IMR-90 (cell line): ENCODE measurements at regions not wholly inside any gene's neighbourhood (a gene's known extent, or its start where the extent isn't known, plus 50 kb on each side); places are given as distances from the start of the nearest gene placed in this dataset.

Experiments
- ATAC-seq: fragments of 200-7000 bp; cut with Tn5 transposase; 2 replicates; pipeline ENCODE4 v1.9.1; 2020; ENCODE audit warnings: low read depth, mild to moderate bottlenecking, moderate library complexity
- BruUV-seq: library from RNA; stranded (reverse); fragments of 400-500 nt; replicated peaks from 2 replicates; lab custom pipeline; 2021; lab: Mats Ljungman, UMichigan
- CTCF ChIA-PET: fragments of 300-600 bp; formaldehyde crosslinking; extraction: SDS; loops from one replicate; lab custom pipeline; 2021; ENCODE audit warnings: antibody characterized with exemption; lab: Yijun Ruan, JAX
- POLR2A ChIA-PET: fragments of 300-600 bp; sonication (Branson Sonifier 250); formaldehyde crosslinking; loops from one replicate; lab custom pipeline; 2022; ENCODE audit warnings: antibody characterized with exemption; ENCODE audit not compliant: unreplicated experiment; lab: Charles Lee
- DNase-seq: peaks from one replicate; pipeline ENCODE4 v3.0.0; 2013
- H2AFZ ChIP-seq: replicated peaks from 2 replicates; pipeline ENCODE3; 2013; ENCODE audit warnings: low read length, mild to moderate bottlenecking; ENCODE audit not compliant: poor library complexity
- H2AK5ac ChIP-seq: 2 replicates; pipeline ENCODE4 v1.6.1; 2013; ENCODE audit warnings: low read depth, low read length, inconsistent platforms
- H2AK9ac ChIP-seq: replicated peaks from 2 replicates; pipeline ENCODE3; 2013; ENCODE audit warnings: mild to moderate bottlenecking, low read depth, low read length, moderate library complexity; ENCODE audit not compliant: poor library complexity
- H2BK120ac ChIP-seq: 2 replicates; pipeline ENCODE4 v1.6.1; 2013; ENCODE audit warnings: low read depth, low read length, inconsistent platforms
- H2BK15ac ChIP-seq: 3 replicates; pipeline ENCODE4 v1.6.1; 2013; ENCODE audit warnings: low read depth, low read length, inconsistent platforms
- H2BK20ac ChIP-seq: 2 replicates; pipeline ENCODE4 v1.6.1; 2013; ENCODE audit warnings: low read depth, mild to moderate bottlenecking, inconsistent platforms, low read length, moderate library complexity
- H2BK5ac ChIP-seq: 2 replicates; pipeline ENCODE4 v1.6.1; 2013; ENCODE audit warnings: mild to moderate bottlenecking, low read depth, low read length, inconsistent platforms; ENCODE audit not compliant: poor library complexity, severe bottlenecking
- H3K14ac ChIP-seq: replicated peaks from 2 replicates; pipeline ENCODE4 v1.6.1; 2013; ENCODE audit warnings: low read depth, low read length, inconsistent platforms
- H3K18ac ChIP-seq: 2 replicates; pipeline ENCODE4 v1.6.1; 2013; ENCODE audit warnings: low read depth, low read length, control low read depth
- H3K23ac ChIP-seq: 2 replicates; pipeline ENCODE4 v1.6.1; 2013; ENCODE audit warnings: low read depth, low read length, inconsistent platforms
- H3K27ac ChIP-seq: 2 replicates; pipeline ENCODE4 v1.5.1; 2013; ENCODE audit warnings: mild to moderate bottlenecking, control low read depth, low read length; ENCODE audit not compliant: insufficient read depth
- H3K27me3 ChIP-seq: 2 replicates; pipeline ENCODE4 v1.6.1; 2013; ENCODE audit warnings: low read length; ENCODE audit not compliant: control insufficient read depth, insufficient read depth
- H3K36me3 ChIP-seq: 2 replicates; pipeline ENCODE4 v1.6.1; 2013; ENCODE audit warnings: low read length, mixed read lengths; ENCODE audit not compliant: control insufficient read depth, insufficient read depth
- H3K4ac ChIP-seq: 2 replicates; pipeline ENCODE4 v1.6.1; 2013; ENCODE audit warnings: low read depth, low read length, inconsistent platforms
- H3K4me1 ChIP-seq: 2 replicates; pipeline ENCODE4 v1.6.1; 2013; ENCODE audit warnings: low read length, mixed read lengths; ENCODE audit not compliant: control insufficient read depth, insufficient read depth
- H3K4me2 ChIP-seq: 2 replicates; pipeline ENCODE4 v1.6.1; 2013; ENCODE audit warnings: low read depth, mild to moderate bottlenecking, control low read depth, low read length, moderate library complexity
- H3K4me3 ChIP-seq: 2 replicates; pipeline ENCODE4 v1.5.1; 2013; ENCODE audit warnings: low read depth, mild to moderate bottlenecking, control low read depth, low read length, moderate library complexity; ENCODE audit not compliant: insufficient read depth
- H3K56ac ChIP-seq: 2 replicates; pipeline ENCODE4 v1.6.1; 2013; ENCODE audit warnings: low read length, inconsistent platforms; ENCODE audit not compliant: insufficient read depth; ENCODE audit errors: extremely low read depth
- H3K79me1 ChIP-seq, 2 experiments: 2 replicates each; pipeline ENCODE4 v1.6.1; 2013; ENCODE audit warnings: low read length in 2 of 2, inconsistent platforms in 1 of 2, low read depth in 1 of 2
- H3K9ac ChIP-seq: 2 replicates; pipeline ENCODE4 v1.6.1; 2013; ENCODE audit warnings: low read depth, low read length, control low read depth
- H3K9me1 ChIP-seq: 2 replicates; pipeline ENCODE4 v1.6.1; 2013; ENCODE audit warnings: low read length, inconsistent platforms; ENCODE audit not compliant: insufficient read depth
- H3K9me3 ChIP-seq: 2 replicates; pipeline ENCODE4 v1.6.1; 2013; ENCODE audit warnings: low read length; ENCODE audit not compliant: control insufficient read depth, insufficient read depth
- H4K20me1 ChIP-seq: 2 replicates; pipeline ENCODE4 v1.6.1; 2013; ENCODE audit warnings: low read length, inconsistent platforms; ENCODE audit not compliant: insufficient read depth
- H4K5ac ChIP-seq: 2 replicates; pipeline ENCODE4 v1.6.1; 2013; ENCODE audit warnings: mild to moderate bottlenecking, low read depth, low read length, control low read depth
- H4K8ac ChIP-seq, 2 experiments: 2 replicates each; pipeline ENCODE4 v1.6.1; 2013; ENCODE audit warnings: low read depth in 2 of 2, low read length in 2 of 2, control low read depth in 1 of 2, inconsistent platforms in 1 of 2
- H4K91ac ChIP-seq: 2 replicates; pipeline ENCODE4 v1.6.1; 2013; ENCODE audit warnings: low read depth, low read length, inconsistent platforms; ENCODE audit not compliant: insufficient read depth
- BHLHE40 ChIP-seq: fragments of 150-350 bp; IDR thresholded peaks from 2 replicates; pipeline ENCODE4 v1.6.1; 2016; ENCODE audit warnings: mild to moderate bottlenecking, low read depth, low read length
- RAD21 ChIP-seq: IDR thresholded peaks from 2 replicates; pipeline ENCODE4 v1.6.1; 2012; ENCODE audit warnings: low read length, improper control_type of control experiment
- SMC3 ChIP-seq: fragments of 150-350 bp; IDR thresholded peaks from 2 replicates; pipeline ENCODE4 v1.6.1; 2016; ENCODE audit warnings: low read depth, mild to moderate bottlenecking, antibody characterized with exemption, low read length, moderate library complexity
- WGBS, 2 experiments: methylation state at CpG; one replicate each; pipeline versions ENCODE4 v1.1.5 to v1.1.7; 2013; ENCODE audit warnings: missing lambda C conversion rate in 2 of 2; ENCODE audit not compliant: insufficient read length in 1 of 2; ENCODE audit errors: extremely low coverage in 2 of 2; 5-methylcytosine and 5-hydroxymethylcytosine counted together
- dilution Hi-C: fragments of 300-500 bp; cut with HindIII; formaldehyde crosslinking; loops from one replicate; pipeline ENCODE4 v1.14.3; 2018; ENCODE audit warnings: low sequenced_read_pairs; ENCODE audit not compliant: unreplicated experiment
- in situ Hi-C: fragments of 300-500 bp; cut with MboI; formaldehyde crosslinking; loops from 3 replicates; pipeline ENCODE4 v1.14.3; 2019; ENCODE audit warnings: low sequenced_read_pairs, inconsistent platforms, mixed read lengths
- intact Hi-C: fragments of 100-400 bp; cut with micrococcal nuclease; formaldehyde crosslinking; loops from 2 replicates; pipeline ENCODE4 v1.10.0; 2022
- TF ChIP-seq, protein P1 (sequence below): conservative IDR thresholded peaks from 2 replicates; pipeline ENCODE4 v1.5.1; 2012; ENCODE audit warnings: mild to moderate bottlenecking, low read depth, low read length, improper control_type of control experiment

DNA sequence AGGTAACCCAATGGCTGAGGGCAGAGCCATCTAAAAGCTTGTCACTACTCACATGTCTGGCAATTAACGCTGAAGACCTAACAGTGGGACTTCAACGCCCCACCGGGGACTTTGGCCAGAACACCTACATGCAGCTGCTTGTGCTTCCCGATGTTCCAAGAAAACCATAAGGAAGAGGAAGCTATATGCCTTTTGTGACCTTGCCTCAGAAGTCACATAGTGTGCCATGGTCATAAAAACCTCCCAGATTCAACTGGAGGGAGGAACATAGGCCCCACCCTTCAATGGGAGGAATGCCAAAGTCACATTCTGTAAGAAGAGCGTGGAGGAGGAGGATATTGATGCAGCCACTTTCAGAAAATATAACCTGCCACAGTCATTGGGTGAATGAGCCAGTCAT, 147.8 kb upstream of the MAGI3 start:
- no peak overlapping the region for H3K56ac ChIP-seq
- no peaks in the 10 kb centered on the region for H3K36me3 ChIP-seq
- H2AK9ac ChIP-seq, result no peak overlapping the region
- ChIA-PET POLR2A (no interaction called here), CTCF (no interaction called here)
- H2BK5ac ChIP-seq, result no peak overlapping the region
- no peak for TF ChIP-seq SMC3
- TF ChIP-seq BHLHE40, result no peak
- no peak for TF ChIP-seq RAD21
- TF ChIP-seq, protein P1, sequence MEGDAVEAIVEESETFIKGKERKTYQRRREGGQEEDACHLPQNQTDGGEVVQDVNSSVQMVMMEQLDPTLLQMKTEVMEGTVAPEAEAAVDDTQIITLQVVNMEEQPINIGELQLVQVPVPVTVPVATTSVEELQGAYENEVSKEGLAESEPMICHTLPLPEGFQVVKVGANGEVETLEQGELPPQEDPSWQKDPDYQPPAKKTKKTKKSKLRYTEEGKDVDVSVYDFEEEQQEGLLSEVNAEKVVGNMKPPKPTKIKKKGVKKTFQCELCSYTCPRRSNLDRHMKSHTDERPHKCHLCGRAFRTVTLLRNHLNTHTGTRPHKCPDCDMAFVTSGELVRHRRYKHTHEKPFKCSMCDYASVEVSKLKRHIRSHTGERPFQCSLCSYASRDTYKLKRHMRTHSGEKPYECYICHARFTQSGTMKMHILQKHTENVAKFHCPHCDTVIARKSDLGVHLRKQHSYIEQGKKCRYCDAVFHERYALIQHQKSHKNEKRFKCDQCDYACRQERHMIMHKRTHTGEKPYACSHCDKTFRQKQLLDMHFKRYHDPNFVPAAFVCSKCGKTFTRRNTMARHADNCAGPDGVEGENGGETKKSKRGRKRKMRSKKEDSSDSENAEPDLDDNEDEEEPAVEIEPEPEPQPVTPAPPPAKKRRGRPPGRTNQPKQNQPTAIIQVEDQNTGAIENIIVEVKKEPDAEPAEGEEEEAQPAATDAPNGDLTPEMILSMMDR, result no peak
- H4K91ac ChIP-seq, result no peak overlapping the region
- no peak overlapping the region for H2AK5ac ChIP-seq
- H3K4me1 ChIP-seq, result no peaks in the 10 kb centered on the region
- no CpG with 5 or more reads among the region's 5 CpGs for WGBS, 2 experiments
- no peaks in the 10 kb centered on the region for H4K20me1 ChIP-seq
- ATAC-seq (no peak), DNase-seq (no peak)
- H2BK15ac ChIP-seq, result no peak overlapping the region
- no peak overlapping the region for H2BK20ac ChIP-seq
- H3K27me3 ChIP-seq, result peaks cover 15% of the 10 kb centered on the region
- intact Hi-C loops, result no loop called here
- no peak overlapping the region for H2BK120ac ChIP-seq
- H3K18ac ChIP-seq, result no peak overlapping the region
- no peak overlapping the region for H4K5ac ChIP-seq
- no peaks in the 10 kb centered on the region for H3K79me1 ChIP-seq
- no peak overlapping the region for H3K23ac ChIP-seq
- H3K4ac ChIP-seq, result no peak overlapping the region
- no peak overlapping the region for H3K4me2 ChIP-seq
- no peak overlapping the region for H4K8ac ChIP-seq
- dilution Hi-C loops, result no loop called here
- no TSS peak for BruUV-seq
- no peak overlapping the region for H3K27ac ChIP-seq
- H3K4me3 ChIP-seq, result no peak overlapping the region
- in situ Hi-C loops, result no loop called here
- H2AFZ ChIP-seq, result no peak overlapping the region
- H3K9me1 ChIP-seq, result no peaks in the 10 kb centered on the region
- no peaks in the 10 kb centered on the region for H3K9me3 ChIP-seq
- no peak overlapping the region for H3K9ac ChIP-seq
- no peak overlapping the region for H3K14ac ChIP-seq
